ENCODE measurements at regions not wholly inside any gene's neighbourhood (a gene's known extent, or its start where the extent isn't known, plus 50 kb on each side); places are given as distances from the start of the nearest gene placed in this dataset.

GRCh38 chr1:238501290-238501689 lies 610.6 kb upstream of the ZP4 start:
- DNase-seq, result no peak

DNA sequence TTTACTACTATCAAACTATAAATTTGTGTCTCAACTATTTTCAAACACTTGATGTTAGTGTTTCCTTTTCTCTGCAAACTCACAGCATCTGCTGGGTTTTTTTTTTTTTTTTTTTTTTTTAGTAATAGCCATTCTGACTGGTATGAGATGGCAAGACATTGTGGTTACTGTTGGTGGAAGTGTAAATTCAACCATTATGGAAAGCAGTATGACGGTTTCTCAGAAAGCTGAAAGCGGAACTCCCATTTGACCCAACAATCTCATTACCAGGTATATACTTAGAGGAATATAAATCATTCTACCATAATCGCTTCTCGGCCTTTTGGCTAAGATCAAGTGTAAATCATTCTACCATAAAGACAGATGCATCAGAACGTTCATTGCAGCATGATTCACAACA lies 608.3 kb upstream of the ZP4 start:
- no peak for DNase-seq

GRCh38 chr1:238492271-238492670 lies 601.5 kb upstream of the ZP4 start:
- DNase-seq, result no peak

- DNase-seq, result no peak
Measured at GRCh38 chr1:238491265-238491664, 600.5 kb upstream of the ZP4 start.

DNA sequence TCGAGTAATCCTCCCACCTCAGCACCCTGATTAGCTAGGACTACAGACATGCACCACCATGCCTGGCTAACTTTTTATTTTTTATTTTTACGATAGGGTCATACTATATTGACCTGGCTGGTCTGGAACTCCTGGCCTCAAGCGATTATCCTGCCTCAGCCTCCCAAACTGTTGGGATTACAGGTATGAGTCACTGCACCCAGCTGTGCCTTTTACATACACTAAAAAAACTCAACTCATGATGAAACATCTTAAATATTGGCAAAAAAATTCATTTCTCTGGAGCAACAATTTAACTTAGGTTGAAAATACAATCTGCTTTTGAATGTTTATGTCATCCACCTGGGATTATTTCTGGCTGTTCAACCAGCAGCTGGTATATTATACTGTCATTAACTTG lies 598.3 kb upstream of the ZP4 start:
- DNase-seq, result no peak

- DNase-seq, result no peak
Measured at GRCh38 chr1:238488401-238488800, 597.7 kb upstream of the ZP4 start.

DNA sequence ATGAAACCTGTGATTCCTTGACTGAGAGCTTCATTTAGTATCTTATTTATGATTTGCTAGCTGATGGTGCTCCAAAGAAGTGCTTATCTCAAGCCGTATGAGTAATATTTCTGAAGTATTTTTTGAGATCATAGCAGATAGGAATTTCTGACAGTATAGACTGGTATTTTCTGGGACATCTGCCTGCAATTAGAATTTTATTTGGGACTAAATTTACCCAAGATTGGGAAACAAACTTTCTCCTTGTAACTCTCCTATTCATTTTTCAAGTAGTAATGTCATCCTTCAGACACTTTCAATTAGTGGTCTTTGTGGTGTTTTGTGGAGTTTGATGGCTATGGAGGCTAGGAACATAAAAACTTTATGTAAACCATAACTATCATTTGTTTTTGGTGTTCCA lies 597.2 kb upstream of the ZP4 start:
- no peak for DNase-seq

DNA sequence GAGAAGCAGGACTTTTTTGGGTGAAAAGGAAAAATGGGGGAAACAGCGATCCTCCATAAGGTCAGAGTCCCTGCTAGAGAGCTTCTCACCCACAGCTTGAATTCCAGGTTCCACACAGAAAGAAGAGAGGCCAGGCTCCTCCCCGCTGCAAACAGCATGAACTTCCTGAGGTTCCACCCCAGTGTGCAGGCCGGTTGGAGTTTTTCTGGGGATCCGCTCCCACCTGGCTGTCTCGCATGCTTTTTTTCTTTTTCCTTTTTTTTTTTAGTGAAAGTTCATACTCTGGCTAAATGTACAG lies 595.1 kb upstream of the ZP4 start:
- DNase-seq, result no peak

DNA sequence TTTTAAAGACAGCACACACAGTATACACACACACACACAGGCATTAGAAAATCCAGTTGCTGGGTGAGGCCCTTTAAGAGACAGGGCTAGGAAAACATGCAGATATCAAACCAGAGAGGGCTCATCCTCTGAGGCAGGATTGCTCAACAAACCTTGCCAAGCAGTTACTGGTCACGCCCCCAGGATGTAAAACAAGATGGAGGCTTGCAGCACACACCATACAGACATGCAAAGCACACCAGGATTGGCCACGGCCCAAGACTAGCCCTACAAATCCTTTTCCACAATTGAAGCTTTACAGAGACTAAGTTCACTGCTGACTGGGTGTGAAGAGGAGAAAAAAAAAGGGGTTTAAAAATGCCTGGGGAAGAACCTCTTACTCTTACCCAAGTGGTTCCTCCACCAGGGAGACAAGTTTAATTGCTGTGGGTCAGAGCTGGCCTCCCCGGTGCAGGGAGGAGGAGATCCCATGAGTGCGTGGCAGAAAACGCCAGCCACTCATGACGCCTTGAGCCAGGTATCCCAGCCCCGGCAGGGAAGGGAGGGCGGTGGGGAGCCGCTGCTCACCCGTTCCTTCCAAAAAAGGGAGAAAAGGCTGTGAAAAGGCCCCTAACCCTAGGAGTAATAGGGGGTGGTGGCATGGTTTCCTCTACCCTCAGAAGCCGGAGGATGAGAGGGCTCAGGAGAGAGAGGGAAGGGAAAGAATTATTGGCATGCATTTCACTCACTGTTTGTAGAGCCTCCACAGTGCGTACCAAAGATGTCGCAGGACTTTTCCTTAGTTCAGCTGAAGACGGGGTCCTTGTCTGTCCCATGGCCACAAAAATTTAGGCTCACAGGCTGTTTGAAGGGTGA lies 594.6 kb upstream of the ZP4 start:
- peak; percentile 69 for DNase-seq

DNA sequence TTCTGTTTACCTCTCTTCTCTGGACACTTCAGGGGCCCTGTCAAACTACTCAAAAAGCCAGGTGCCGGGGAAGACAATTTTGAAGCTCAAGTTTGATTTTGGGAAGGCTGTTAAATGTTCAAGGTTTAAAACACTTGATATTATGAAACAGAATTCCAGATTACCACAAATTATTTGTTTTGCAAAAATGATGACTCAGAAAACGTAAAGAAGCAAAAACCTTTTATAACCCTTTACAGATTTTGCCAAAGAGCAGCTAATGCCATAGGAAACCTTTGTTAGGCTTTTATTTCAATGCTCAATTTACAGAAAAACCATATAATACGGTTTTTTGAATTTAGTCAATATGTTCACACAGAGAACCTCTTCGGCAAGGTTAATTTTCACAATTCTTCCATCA lies 593.4 kb upstream of the ZP4 start:
- DNase-seq, result no peak

DNA sequence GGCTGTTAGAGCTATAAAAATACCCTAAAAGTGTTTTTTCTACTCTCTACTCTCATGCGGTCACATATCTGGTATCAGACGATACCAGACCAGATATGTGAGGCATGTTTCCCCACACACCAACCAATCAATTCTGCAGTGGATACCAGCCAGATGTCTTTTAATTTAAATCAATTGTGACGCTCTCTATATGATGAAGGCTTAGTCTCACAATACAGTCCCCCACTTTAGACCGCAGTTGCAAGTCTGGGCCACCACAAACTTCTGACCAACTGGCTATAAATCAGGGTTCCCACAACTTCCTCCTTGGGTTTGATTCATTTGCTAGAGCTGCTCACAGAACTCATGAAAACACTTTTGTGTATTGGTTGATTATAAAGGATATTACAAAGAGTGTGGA lies 586.1 kb upstream of the ZP4 start:
- no peak for DNase-seq

GRCh38 chr1:238475712-238476111 lies 585.0 kb upstream of the ZP4 start:
- DNase-seq, result no peak

- DNase-seq, result no peak
Measured at GRCh38 chr1:238474263-238474662, 583.5 kb upstream of the ZP4 start.

DNA sequence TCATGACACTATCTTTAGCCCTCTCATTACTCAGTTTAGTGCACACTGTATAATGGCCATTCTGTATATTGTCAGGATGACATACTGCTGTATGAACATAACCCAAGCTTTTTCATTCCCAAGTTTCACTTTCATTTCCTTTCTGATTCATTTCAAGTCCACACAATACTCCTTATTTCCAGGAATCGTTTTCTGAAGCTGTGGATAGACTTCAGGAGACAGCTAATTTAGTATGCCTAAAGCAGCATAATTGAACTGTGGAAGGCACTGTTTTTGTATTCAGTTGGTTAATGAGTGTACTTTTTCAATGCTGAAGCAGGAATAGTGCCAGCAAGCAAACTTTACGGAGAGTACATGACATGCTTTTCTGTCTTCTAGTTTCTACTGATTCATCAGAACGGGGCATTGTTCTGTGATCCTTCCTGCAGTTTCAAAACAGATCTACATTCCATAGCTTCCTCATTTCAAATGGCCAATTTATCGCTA lies 578.5 kb upstream of the ZP4 start:
- no peak for DNase-seq

DNA sequence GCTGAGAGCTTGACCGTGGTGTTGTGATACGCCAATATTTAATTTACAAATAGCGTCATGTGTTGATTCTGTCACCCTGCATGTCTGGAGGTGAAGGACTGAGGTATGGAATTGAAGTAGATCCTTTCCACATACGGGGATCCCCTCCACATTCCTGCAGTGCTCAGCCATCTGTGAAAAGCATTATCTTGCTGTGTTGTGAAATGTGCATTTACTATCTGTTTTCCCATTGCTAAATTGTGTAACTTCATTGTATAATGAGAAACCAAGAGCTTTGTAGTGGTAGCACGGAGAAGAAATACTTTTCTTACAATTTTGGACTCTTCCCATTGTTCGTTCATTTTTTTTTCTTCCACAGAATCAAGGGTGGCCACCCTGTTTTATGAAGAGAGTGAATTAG lies 577.3 kb upstream of the ZP4 start:
- no peak for DNase-seq

DNA sequence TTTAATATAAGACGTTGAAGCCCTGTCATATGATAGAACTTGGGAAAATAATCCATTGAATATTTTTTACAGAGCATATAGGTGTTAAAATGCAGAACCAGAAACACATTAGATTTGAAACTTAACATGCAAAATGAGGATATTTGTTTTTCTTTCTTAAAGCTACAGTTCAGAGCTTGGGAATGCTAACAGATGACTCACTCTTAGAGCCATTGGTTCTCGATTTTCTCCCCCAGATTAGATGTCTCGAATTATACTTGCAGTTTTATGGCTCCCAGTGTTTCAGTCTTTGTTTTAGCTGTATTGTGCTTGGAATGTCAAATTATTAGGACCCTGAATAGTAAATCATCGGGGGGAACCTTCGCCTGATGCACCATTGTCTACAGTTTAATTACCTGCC lies 575.7 kb upstream of the ZP4 start:
- DNase-seq, result no peak

DNA sequence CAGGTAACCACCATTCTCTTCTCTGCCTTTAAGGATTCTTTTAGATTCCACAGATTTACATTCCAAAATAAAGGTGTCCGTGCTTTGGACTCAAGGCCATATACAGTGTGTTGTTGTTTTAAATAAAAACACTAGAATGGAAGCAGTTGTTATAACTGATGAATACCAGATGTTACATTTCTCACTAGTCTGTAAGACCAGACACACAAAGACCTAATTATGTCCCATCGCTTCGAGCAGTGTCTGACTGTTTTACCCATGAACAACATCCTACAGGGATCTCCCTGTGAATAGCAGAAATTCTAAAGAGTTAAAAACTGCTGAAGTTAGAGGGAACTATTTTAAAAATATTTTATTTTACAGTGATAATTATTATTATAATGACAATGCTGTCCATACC lies 574.7 kb upstream of the ZP4 start:
- DNase-seq, result no peak

DNA sequence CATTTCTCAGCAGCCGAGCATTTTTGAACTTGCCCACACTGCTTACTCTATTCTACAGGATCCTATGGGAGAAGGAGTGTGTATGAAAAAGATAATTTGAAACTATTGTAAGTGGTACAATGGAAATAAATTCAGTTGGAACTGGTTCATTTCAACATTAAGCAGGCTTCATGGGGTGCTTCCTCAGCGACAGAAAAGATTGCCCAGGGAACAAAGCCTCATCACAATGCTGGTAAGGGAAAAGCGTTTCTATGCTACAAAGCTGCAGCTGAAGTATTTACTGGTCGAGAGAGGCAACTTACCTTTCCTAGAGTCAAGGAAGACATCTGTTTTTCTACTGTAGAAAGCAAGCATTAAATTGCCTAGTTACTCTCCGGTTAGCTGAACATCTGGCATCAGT lies 568.2 kb upstream of the ZP4 start:
- DNase-seq, result no peak

DNA sequence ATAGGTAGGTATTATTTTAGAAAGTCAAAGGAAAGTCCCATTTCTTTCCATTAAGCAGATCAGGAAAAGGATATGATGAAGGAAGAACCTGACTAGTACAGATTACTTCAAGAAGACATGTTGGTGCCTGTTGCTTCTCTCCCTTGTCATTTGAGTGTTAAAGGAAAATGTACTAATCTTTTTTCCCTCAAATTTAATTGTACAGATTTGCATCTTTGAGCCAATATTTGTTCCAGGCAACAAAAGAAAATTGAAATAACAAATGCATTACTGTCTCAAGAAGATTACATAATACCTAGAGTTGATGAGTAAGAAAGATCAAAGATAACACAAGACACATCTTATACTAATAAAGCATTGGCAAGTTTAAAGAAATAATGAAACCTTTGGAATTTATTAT lies 566.9 kb upstream of the ZP4 start:
- no peak for DNase-seq

GRCh38 chr1:238451781-238452310 lies 561.1 kb upstream of the ZP4 start:
- no peak for DNase-seq

GRCh38 chr1:238450976-238451375 lies 560.3 kb upstream of the ZP4 start:
- no peak for DNase-seq

DNA sequence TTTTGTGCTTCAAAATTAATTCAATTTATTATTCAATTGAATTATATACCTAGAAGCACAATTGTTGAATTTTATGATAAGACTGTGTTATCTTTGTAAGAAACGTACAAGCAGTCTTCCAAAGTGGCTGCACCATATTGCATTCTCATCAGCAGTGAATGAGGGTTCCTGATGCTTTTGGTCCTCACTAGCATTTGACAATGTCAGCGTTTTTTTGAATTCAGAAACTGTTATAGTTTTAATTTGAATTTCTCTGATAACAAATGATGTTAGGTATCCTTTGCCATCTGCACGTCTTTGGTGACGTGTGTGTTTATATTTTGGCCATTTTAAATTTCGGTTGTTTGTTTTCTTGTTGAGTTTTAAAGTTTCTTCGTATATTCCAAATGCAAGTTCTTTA lies 553.0 kb upstream of the ZP4 start:
- no peak for DNase-seq

DNA sequence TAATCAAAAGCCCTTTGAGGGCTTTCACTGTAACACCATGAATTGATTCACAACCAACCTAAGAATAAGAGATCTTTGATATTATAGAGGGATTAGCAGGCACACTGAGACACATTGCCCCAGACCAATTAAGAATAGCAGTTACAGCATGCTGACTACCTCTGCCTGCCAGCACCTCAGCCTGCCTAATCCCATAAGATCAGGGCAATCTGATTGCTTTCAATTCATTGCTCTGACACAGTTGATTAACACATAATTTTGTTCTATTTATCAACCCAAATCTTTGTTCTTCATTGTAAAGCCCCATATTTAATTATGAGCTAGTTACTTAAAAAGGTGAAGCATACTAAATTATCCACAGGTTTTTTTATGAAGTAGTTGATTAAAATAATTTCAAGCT lies 548.8 kb upstream of the ZP4 start:
- no peak for DNase-seq

GRCh38 chr1:238438311-238439270 lies 547.9 kb upstream of the ZP4 start:
- DNase-seq, result no peak
